Fibroblast of villous mesenchyme (primary cell): ENCODE measurements at regions not wholly inside any gene's neighbourhood (a gene's known extent, or its start where the extent isn't known, plus 50 kb on each side); places are given as distances from the start of the nearest gene placed in this dataset.
"Not testable (repeated sequence)": the region's sequence is repeated elsewhere in the genome, so short reads cannot be mapped to it uniquely, and the experiment has no call there.

Source experiments
- DNase-seq: peaks from one replicate; pipeline ENCODE4 v3.0.0-alpha.2; 2010; ENCODE audit warnings: low read depth
- H3K4me3 ChIP-seq: 2 replicates; pipeline ENCODE4 v1.5.1; 2011; ENCODE audit warnings: low read depth, mild to moderate bottlenecking, low read length
- CTCF ChIP-seq: IDR thresholded peaks from 2 replicates; pipeline ENCODE4 v1.5.1; 2012; ENCODE audit warnings: low read depth, mild to moderate bottlenecking, low read length; ENCODE audit not compliant: insufficient read depth

GRCh38 chr1:21385022-21385421 is 54.9 kb upstream of the NBPF3 start:
- no peak for DNase-seq
- H3K4me3 ChIP-seq, result no peak overlapping the region
- no peak for TF ChIP-seq CTCF

GRCh38 chr1:21384620-21385019 is 55.3 kb upstream of the NBPF3 start:
- no peak for TF ChIP-seq CTCF
- DNase-seq, result no peak
- no peak overlapping the region for H3K4me3 ChIP-seq

GRCh38 chr1:21383785-21384401 is 56.0 kb upstream of the NBPF3 start:
- no peak for TF ChIP-seq CTCF
- no peak overlapping the region for H3K4me3 ChIP-seq
- DNase-seq, result no peak

GRCh38 chr1:21381354-21381753 is 58.6 kb upstream of the NBPF3 start:
- no peak for TF ChIP-seq CTCF
- no peak for DNase-seq
- H3K4me3 ChIP-seq, result no peak overlapping the region

- not testable (repeated sequence) for DNase-seq, H3K4me3 ChIP-seq
These were observed 59.8 kb upstream of the NBPF3 start for GRCh38 chr1:21380147-21380546.

GRCh38 chr1:21379571-21379970 is 60.4 kb upstream of the NBPF3 start:
- TF ChIP-seq CTCF, result no peak
- DNase-seq, result no peak
- H3K4me3 ChIP-seq, result no peak overlapping the region

- H3K4me3 ChIP-seq, result no peak overlapping the region
- DNase-seq, result no peak
- no peak for TF ChIP-seq CTCF
These were observed 61.0 kb upstream of the NBPF3 start for GRCh38 chr1:21378705-21379494.
